ENCODE measurements at regions not wholly inside any gene's neighbourhood (a gene's known extent, or its start where the extent isn't known, plus 50 kb on each side); places are given as distances from the start of the nearest gene placed in this dataset.

GRCh38 chr6:126475449-126475848, 135.5 kb downstream of the CENPW start:
- Histone ChIP-seq H3K36me3 (ENCODE audit: control insufficient read depth in 2 of 2, insufficient read depth in 1 of 2, low read length in 2 of 2) (no peaks in the 10 kb centered on the region), H3K9me3 (ENCODE audit: control insufficient read depth, insufficient read depth, low read depth, low read length) (no peaks in the 10 kb centered on the region), H3K27ac (ENCODE audit: extremely low read depth, low read depth, low read length) (no peak overlapping the region), H3K4me1 (ENCODE audit: control insufficient read depth, insufficient read depth, low read length) (no peaks in the 10 kb centered on the region), H3K4me3 (ENCODE audit: low read depth, low read length) (no peak overlapping the region)
- POLR2A ChIA-PET, result no interaction called here
- no peak for TF ChIP-seq PRDM6 (tag by site-specific recombination; IDR thresholded peaks at IDR 0.05)
- TF ChIP-seq ZNF133 (tag by site-specific recombination; IDR thresholded peaks at IDR 0.05), result no peak
- CTCF ChIA-PET, result no interaction called here

- no peaks in the 10 kb centered on the region for H3K36me3 ChIP-seq (ENCODE audit: control insufficient read depth in 2 of 2, insufficient read depth in 1 of 2, low read length in 2 of 2)
- H3K27ac ChIP-seq (ENCODE audit: extremely low read depth, low read depth, low read length), result no peak overlapping the region
- TF ChIP-seq ZNF280C (tag by site-specific recombination; IDR thresholded peaks at IDR 0.05), result no peak
- TF ChIP-seq BCL11B (tag by site-specific recombination; IDR thresholded peaks at IDR 0.05; ENCODE audit: low read depth), result no peak
- no peak for TF ChIP-seq ZNF394 (tag by site-specific recombination; IDR thresholded peaks at IDR 0.05; ENCODE audit: borderline replicate concordance)
- no peak for TF ChIP-seq ZBTB11 (tag by site-specific recombination; conservative IDR thresholded peaks at IDR 0.05; ENCODE audit: low read depth)
- TF ChIP-seq ZNF658 (tag by site-specific recombination; IDR thresholded peaks at IDR 0.05), result no peak
- TF ChIP-seq ZNF10 (tag by site-specific recombination; IDR thresholded peaks at IDR 0.05), result no peak
- TF ChIP-seq GLIS2 (tag by site-specific recombination; IDR thresholded peaks at IDR 0.05), result no peak
- no peak for TF ChIP-seq KLF16 (tag by site-specific recombination; IDR thresholded peaks at IDR 0.05)
- ChIA-PET POLR2A (no interaction called here), CTCF (interaction anchor here (0.6 kb wide), 1 partner anchor 712 kb away, joined by 3 read pairs; no protein-coding TSS in a partner anchor)
- H3K9me3 ChIP-seq (ENCODE audit: control insufficient read depth, insufficient read depth, low read depth, low read length), result no peaks in the 10 kb centered on the region
- H3K4me3 ChIP-seq (ENCODE audit: low read depth, low read length), result no peak overlapping the region
- H3K4me1 ChIP-seq (ENCODE audit: control insufficient read depth, insufficient read depth, low read length), result no peaks in the 10 kb centered on the region
Measured at GRCh38 chr6:126477678-126478077, 137.8 kb downstream of the CENPW start.

- CTCF ChIA-PET, result no interaction called here
- POLR2A ChIA-PET, result no interaction called here
- H3K27ac ChIP-seq (ENCODE audit: extremely low read depth, low read depth, low read length), result no peak overlapping the region
- no peak overlapping the region for H3K4me3 ChIP-seq (ENCODE audit: low read depth, low read length)
- H3K4me1 ChIP-seq (ENCODE audit: control insufficient read depth, insufficient read depth, low read length), result no peaks in the 10 kb centered on the region
- H3K9me3 ChIP-seq (ENCODE audit: control insufficient read depth, insufficient read depth, low read depth, low read length), result no peaks in the 10 kb centered on the region
- no peaks in the 10 kb centered on the region for H3K36me3 ChIP-seq (ENCODE audit: control insufficient read depth in 2 of 2, insufficient read depth in 1 of 2, low read length in 2 of 2)
- no peak for TF ChIP-seq ZBTB21 (tag by site-specific recombination; IDR thresholded peaks at IDR 0.05)
- TF ChIP-seq IKZF3 (tag by site-specific recombination; IDR thresholded peaks at IDR 0.05), result no peak
- TF ChIP-seq ZNF394 (tag by site-specific recombination; IDR thresholded peaks at IDR 0.05; ENCODE audit: borderline replicate concordance), result no peak
- no peak for TF ChIP-seq SCRT2 (tag by site-specific recombination; IDR thresholded peaks at IDR 0.05)
Measured at GRCh38 chr6:126480268-126480667, 140.4 kb downstream of the CENPW start.

Data from HEK293 (cell line).